Activated naive CD8-positive, alpha-beta T cell treated with anti-CD3 and anti-CD28 coated beads for 36 hours (primary cell): ENCODE measurements at regions not wholly inside any gene's neighbourhood (a gene's known extent, or its start where the extent isn't known, plus 50 kb on each side); places are given as distances from the start of the nearest gene placed in this dataset.

Source experiments
- DNase-seq: peaks from one replicate; pipeline ENCODE4 v3.0.0; 2021
- H3K27ac Mint-ChIP-seq: one replicate; pipeline ENCODE4 v1.8.0; 2022; ENCODE audit warnings: mild to moderate bottlenecking, moderate library complexity, mixed read lengths
- H3K27me3 Mint-ChIP-seq: one replicate; pipeline ENCODE4 v1.8.0; 2022; ENCODE audit warnings: mild to moderate bottlenecking, mixed read lengths
- H3K36me3 Mint-ChIP-seq: one replicate; pipeline ENCODE4 v1.8.0; 2021; ENCODE audit warnings: mild to moderate bottlenecking, mixed read lengths
- H3K4me1 Mint-ChIP-seq: one replicate; pipeline ENCODE4 v1.8.0; 2021; ENCODE audit warnings: mixed read lengths
- H3K4me3 Mint-ChIP-seq: one replicate; pipeline ENCODE4 v1.8.0; 2022; ENCODE audit warnings: mild to moderate bottlenecking, moderate library complexity, mixed read lengths
- H3K9me3 Mint-ChIP-seq: one replicate; pipeline ENCODE4 v1.8.0; 2022; ENCODE audit warnings: mixed read lengths

DNA sequence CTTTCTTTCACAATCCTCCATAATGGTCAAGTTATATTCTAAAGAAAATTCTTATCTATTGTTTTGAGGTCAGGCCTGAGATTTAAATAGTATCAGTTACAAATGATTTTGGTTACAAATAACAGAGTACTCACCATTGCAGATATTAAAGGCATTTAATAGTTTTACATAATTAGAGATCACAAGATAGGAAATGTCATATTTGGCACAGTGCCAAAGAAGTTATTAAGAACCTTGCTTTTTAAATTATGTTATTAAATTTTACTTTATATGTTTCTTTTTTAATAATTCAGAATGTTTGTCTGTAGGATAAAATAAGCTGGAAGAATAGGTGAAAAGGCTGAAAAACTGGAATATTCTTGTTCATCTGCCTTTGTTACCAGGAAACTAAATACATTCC, 1174.7 kb downstream of the PCDH18 start:
- no peaks in the 10 kb centered on the region for H3K4me1 Mint-ChIP-seq
- no peak for DNase-seq

DNA sequence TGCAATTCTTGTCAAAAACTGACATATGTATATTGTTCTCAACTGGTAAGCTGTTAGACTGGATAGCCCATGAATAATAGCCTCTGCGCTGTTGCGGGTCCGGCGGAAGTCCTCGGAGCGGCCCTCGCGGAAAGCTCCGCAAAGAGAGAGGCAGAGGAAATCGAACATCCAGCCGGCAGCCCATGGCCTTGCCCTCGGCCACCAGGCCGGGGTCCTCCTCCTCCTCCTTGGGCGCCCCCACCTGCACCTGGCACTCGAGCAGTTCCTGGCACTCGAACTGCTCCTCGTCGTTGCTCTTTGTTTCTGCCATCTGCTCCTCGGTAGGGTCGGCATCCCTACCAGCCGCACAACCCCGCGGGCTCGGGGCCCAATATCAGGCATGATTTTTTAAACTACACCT, 1176.3 kb downstream of the PCDH18 start:
- H3K4me1 Mint-ChIP-seq: no peaks in the 10 kb centered on the region
- H3K4me3 Mint-ChIP-seq: no peak overlapping the region
- H3K27ac Mint-ChIP-seq: no peak overlapping the region
- DNase-seq: no peak
- H3K36me3 Mint-ChIP-seq: no peaks in the 10 kb centered on the region
- no peaks in the 10 kb centered on the region for H3K27me3 Mint-ChIP-seq
- peaks cover 3% of the 10 kb centered on the region for H3K9me3 Mint-ChIP-seq

More for the DNA sequence above, 1174.7 kb downstream of the PCDH18 start:
- no peaks in the 10 kb centered on the region for H3K27me3 Mint-ChIP-seq
- H3K36me3 Mint-ChIP-seq: no peaks in the 10 kb centered on the region
- H3K4me3 Mint-ChIP-seq: no peak overlapping the region
- H3K9me3 Mint-ChIP-seq: peaks cover 3% of the 10 kb centered on the region
- no peak overlapping the region for H3K27ac Mint-ChIP-seq

DNA sequence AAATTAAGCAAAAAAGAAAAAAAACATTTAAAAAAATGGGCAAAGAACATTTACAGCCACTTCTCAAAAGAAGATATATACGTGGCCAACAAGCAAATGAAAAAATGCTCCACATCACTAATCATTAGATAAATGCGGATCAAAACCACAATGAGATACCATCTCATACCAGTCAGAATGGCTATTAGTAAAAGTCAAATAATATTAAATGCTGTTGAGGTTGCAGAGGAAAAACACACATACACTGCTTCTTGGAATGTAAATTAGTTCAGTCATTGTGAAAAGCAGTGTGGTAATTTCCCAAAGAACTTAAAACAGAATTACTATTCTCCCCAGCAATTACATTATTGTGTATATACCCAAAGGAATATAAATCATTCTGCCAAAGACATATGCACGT, 1189.0 kb downstream of the PCDH18 start:
- Mint-ChIP-seq H3K36me3 (no peaks in the 10 kb centered on the region), H3K4me3 (no peak overlapping the region), H3K4me1 (no peaks in the 10 kb centered on the region), H3K27me3 (no peaks in the 10 kb centered on the region), H3K9me3 (peaks cover 19% of the 10 kb centered on the region), H3K27ac (no peak overlapping the region)
- DNase-seq: no peak

DNA sequence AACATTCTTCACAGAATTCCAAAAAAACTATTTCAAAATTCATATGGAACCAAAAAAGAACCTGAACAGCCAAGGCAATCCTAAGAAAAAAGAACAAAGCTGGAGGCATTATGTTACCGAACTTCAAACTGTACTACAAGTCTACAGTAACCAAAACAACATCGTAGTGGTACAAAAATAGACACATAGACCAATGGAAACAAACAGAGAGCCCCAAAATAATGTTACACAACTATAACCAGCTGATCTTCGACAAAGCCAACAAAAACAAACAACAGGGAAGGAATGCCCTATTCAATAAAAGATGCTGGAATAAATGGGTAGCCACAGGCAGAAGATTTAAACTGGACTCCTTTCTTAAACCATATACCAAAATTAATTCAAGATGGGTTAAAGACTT, 1189.6 kb downstream of the PCDH18 start:
- H3K9me3 Mint-ChIP-seq: peaks cover 19% of the 10 kb centered on the region
- H3K27me3 Mint-ChIP-seq: no peaks in the 10 kb centered on the region
- no peak overlapping the region for H3K27ac Mint-ChIP-seq
- no peak for DNase-seq
- no peak overlapping the region for H3K4me3 Mint-ChIP-seq
- H3K36me3 Mint-ChIP-seq: no peaks in the 10 kb centered on the region
- H3K4me1 Mint-ChIP-seq: no peaks in the 10 kb centered on the region

DNA sequence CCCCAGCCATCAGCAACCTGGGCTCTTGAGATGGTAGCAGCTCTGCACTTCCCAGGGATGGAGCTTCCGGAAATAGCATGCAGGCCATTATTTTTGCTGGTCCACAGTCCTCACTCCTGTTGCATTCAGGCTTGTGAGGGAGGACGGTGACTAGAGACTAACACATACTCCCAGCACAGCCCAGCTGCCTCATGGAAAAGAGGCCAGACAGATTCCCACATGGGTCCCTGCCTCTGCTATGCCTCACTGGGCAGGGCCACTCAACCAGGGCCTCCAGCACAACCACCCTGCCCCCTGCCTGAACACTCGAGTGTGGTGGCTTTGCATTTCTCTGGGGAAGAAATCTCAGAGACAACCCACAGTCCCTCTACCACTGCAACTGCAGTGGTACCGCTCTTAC, 1195.1 kb downstream of the PCDH18 start:
- no peak overlapping the region for H3K27ac Mint-ChIP-seq
- no peaks in the 10 kb centered on the region for H3K27me3 Mint-ChIP-seq
- no peak overlapping the region for H3K4me3 Mint-ChIP-seq
- DNase-seq: no peak
- no peaks in the 10 kb centered on the region for H3K4me1 Mint-ChIP-seq
- no peaks in the 10 kb centered on the region for H3K36me3 Mint-ChIP-seq
- H3K9me3 Mint-ChIP-seq: peaks cover 6% of the 10 kb centered on the region

DNA sequence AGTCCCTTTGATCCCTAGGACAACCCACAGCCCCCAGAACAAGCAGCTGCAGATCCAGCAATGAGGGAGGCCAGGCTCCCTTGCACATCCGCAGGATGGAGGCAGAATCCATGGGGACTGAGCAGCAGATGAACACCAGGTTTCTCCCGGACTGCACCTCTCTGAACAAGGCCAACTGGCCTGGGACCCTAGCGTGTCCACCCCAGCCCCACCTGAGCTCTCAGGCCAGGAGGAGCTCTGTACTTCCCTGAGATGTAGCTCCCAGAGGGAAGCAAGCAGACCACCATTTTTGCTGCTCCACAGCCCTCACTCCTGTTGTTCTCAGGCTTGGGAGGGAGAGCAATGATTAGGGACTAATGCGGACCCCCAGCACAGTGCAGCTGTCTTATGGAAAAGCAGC, 1195.8 kb downstream of the PCDH18 start:
- DNase-seq: no peak
- H3K27ac Mint-ChIP-seq: no peak overlapping the region
- no peaks in the 10 kb centered on the region for H3K4me1 Mint-ChIP-seq
- H3K27me3 Mint-ChIP-seq: no peaks in the 10 kb centered on the region
- peaks cover 6% of the 10 kb centered on the region for H3K9me3 Mint-ChIP-seq
- H3K4me3 Mint-ChIP-seq: no peak overlapping the region
- no peaks in the 10 kb centered on the region for H3K36me3 Mint-ChIP-seq

DNA sequence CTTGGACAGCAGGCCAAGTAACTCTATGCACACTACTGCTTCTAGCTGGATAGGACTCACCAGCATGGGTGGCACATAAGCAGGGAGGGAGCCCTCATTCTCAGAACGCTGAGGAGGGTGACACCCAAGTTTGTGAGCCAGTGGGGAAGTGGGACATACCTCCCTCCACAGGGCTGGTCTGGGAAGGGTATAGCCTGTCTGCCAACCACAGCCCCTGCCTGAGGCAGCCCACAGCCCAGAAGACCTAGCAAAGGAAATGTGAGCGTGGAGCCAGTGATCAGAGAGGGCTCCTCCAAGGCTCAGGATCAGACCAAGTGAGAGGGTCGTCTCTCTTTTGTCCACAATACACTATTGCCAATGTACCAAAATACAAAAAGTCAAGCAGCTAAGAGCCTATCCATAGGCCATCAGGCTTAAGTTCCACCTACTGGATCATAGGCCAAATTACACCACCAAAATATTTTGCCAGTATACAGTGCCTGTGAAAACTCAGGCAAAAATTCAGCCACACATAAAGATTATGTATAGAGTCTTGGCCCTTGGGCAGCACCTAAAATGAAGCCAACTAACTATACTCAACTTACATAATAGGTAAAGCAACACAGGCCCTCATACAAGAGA, 1203.1 kb downstream of the PCDH18 start:
- no peak for DNase-seq
- no peaks in the 10 kb centered on the region for H3K36me3 Mint-ChIP-seq

DNA sequence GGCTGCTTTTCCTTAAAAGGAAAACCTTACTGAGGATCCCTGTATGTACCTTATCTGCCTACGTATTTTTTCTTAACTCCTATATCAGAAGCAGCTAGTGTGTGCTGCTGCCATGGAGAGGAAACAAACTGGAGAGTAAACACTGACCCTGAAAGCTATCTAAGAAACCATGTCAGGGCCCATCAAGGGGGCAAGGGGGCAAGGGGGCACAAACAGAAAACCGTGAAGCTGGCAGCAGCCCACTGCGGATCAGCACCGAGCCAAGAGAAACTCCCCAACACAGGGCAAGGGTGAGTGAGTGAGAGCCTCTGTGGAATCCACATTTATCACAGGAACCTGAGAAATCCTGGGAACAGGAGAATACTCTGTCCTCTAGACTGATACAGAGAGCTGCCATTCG, 1204.2 kb downstream of the PCDH18 start:
- H3K27me3 Mint-ChIP-seq: no peaks in the 10 kb centered on the region

More for the DNA sequence above, 1203.1 kb downstream of the PCDH18 start:
- no peaks in the 10 kb centered on the region for H3K4me1 Mint-ChIP-seq
- H3K27me3 Mint-ChIP-seq: no peaks in the 10 kb centered on the region
- H3K9me3 Mint-ChIP-seq: peaks cover 1% of the 10 kb centered on the region
- H3K27ac Mint-ChIP-seq: no peak overlapping the region
- H3K4me3 Mint-ChIP-seq: no peak overlapping the region

DNA sequence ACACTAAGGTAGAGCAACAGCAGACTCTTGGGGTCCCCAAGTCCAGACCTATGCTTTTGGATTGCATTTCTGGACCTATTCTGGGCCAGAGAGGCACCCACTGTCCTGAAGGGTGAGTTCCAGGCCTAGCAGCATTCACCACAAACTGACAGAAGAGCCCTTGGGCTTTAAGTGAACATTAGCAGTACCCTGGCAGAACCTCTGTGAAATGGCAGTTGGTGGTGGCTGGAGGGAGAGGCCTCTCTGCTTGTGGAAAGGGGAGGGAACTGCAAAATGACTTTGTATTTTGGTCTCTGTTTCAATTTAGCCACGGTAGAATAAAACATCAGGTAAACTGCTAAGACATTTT, 1211.9 kb downstream of the PCDH18 start:
- Mint-ChIP-seq H3K4me1 (no peaks in the 10 kb centered on the region), H3K4me3 (no peak overlapping the region), H3K9me3 (no peaks in the 10 kb centered on the region), H3K36me3 (no peaks in the 10 kb centered on the region), H3K27ac (no peak overlapping the region), H3K27me3 (no peaks in the 10 kb centered on the region)
- DNase-seq: no peak

More for the DNA sequence above, 1204.2 kb downstream of the PCDH18 start:
- H3K36me3 Mint-ChIP-seq: no peaks in the 10 kb centered on the region
- H3K4me1 Mint-ChIP-seq: no peaks in the 10 kb centered on the region
- peaks cover 1% of the 10 kb centered on the region for H3K9me3 Mint-ChIP-seq
- H3K4me3 Mint-ChIP-seq: no peak overlapping the region
- DNase-seq: no peak
- H3K27ac Mint-ChIP-seq: no peak overlapping the region

DNA sequence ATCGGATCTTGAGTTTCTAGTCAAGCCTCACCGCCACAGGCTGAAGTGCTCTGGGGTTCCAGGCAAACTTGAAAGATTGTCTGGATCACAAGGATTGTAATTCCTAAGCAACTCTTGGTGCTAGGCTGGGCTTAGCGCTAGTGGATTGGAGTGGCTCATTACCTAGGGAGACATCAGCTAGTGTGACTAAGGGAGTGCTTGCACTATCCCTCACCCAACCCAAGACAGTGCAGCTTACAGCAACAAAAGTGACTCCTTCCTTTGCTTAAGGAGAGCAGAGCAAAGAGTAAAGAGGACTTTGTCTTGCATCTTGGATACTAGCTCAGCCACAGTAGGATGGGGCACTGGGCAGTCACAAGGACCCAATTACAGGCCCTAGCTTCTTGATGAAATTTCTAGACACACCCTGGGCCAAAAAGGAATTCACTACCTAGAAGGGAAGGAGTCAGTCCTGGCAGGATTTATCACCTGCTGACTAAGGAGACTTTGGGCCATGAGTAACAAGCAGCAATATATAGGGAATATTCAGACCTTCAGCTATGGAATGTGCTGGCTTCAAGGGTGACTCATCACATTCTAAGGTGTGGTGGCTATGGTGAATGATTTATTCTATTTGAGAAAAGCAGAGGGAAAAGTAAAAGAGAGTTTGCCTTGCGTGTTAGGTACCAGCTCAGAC, 1212.4 kb downstream of the PCDH18 start:
- Mint-ChIP-seq H3K9me3 (no peaks in the 10 kb centered on the region), H3K4me3 (no peak overlapping the region), H3K4me1 (no peaks in the 10 kb centered on the region), H3K27ac (no peak overlapping the region), H3K36me3 (no peaks in the 10 kb centered on the region), H3K27me3 (no peaks in the 10 kb centered on the region)
- DNase-seq: no peak

DNA sequence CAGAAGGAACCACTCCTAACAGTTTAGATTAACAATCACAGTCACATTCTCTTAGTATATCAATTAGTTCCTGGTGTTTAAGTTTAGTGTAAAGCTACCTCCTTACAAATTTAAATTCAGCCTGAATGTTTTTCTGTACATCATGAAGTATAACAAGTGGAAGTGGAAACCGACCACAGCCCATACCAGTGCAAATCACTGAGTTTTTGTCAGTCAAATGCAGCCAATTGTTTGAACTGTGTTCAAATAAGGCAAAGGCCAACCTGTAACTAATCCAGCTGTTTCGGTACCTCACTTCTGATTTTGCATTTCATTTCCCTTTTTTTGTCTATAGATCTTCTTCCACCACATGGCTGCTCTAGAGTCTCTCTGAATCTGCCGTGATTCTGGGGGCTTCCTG, 1215.3 kb downstream of the PCDH18 start:
- H3K27ac Mint-ChIP-seq: no peak overlapping the region
- H3K36me3 Mint-ChIP-seq: no peaks in the 10 kb centered on the region
- H3K4me1 Mint-ChIP-seq: no peaks in the 10 kb centered on the region
- DNase-seq: no peak
- no peak overlapping the region for H3K4me3 Mint-ChIP-seq
- no peaks in the 10 kb centered on the region for H3K27me3 Mint-ChIP-seq
- H3K9me3 Mint-ChIP-seq: no peaks in the 10 kb centered on the region

DNA sequence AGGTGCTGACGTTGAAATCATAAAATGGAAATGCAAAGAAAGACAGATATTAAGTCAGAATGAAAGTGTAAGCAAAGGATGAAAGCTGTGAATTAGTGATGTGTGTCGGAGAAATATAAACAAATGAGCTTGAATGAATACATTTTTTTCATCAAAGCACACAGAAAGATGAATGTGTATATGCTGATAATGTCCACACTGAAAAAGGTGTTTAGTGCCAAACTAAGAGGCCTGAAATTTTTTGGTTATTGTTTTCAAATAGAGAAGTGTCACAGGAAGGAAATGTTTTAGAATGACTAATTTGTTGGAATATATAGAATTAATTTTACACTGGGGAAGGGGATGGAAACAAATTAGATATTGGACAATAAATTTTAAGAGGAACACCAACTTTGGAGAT, 1217.6 kb downstream of the PCDH18 start:
- Mint-ChIP-seq H3K27me3 (no peaks in the 10 kb centered on the region), H3K9me3 (peaks cover 1% of the 10 kb centered on the region), H3K4me3 (no peak overlapping the region), H3K27ac (no peak overlapping the region), H3K36me3 (no peaks in the 10 kb centered on the region), H3K4me1 (no peaks in the 10 kb centered on the region)
- no peak for DNase-seq

DNA sequence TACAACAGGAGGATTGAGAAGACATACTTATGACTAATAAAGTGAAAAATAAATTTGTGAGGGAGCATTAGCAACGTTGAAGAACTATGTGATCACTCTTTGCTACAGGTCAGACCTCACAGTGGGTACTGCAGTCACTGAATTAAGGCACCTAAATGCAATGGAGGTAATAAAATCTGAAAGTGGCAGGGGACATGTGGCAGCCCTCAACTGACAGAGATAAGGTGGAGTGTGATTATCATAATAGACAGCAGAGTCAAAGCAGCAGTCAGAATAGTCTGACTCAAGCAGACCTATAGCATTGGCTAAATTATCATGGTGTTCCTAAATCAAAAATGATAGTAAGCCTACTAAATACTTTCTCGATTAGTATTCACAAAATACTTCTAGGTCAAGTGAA, 1220.5 kb downstream of the PCDH18 start:
- Mint-ChIP-seq H3K36me3 (no peaks in the 10 kb centered on the region), H3K27me3 (no peaks in the 10 kb centered on the region), H3K27ac (no peak overlapping the region), H3K4me3 (no peak overlapping the region), H3K4me1 (no peaks in the 10 kb centered on the region), H3K9me3 (peaks cover 1% of the 10 kb centered on the region)
- no peak for DNase-seq

DNA sequence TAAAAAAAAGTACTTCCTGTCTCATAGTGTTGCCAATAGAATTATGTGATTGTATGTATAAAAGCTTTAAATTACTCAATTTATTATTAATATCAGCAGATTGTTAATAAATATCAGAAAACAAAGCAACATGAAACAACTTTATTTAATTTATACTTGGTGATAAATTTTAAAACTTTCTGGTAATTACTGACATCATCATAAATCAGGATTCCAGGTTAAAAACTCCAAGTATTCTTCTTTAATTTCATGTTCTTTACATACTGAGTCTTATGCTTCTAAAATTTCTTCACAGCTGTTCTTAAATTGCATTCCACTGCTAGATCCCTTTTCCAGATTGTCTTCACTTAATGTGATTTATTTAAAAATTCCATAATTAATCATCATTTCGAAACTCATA, 1224.5 kb downstream of the PCDH18 start:
- no peak for DNase-seq
- Mint-ChIP-seq H3K4me1 (no peaks in the 10 kb centered on the region), H3K4me3 (no peak overlapping the region), H3K9me3 (peaks cover 1% of the 10 kb centered on the region), H3K36me3 (no peaks in the 10 kb centered on the region), H3K27ac (no peak overlapping the region), H3K27me3 (no peaks in the 10 kb centered on the region)

DNA sequence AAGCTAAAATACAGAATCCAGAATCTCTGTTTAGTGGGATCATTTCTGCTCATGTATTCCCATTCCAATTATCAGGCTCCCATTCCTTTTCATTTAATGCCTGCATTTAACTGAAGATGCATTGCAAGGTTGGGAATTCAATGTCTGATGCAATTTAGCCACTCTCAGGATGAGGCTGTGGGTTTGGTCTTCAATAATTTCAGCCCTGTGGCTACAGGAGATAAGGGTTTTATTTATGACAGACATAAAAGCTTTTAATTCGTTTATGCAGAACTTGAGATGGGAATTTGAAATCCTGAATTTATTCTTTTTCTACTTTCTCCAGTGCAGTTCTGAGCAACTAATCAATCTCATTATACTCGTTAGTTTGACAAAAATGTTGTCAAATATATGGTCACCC, 1225.9 kb downstream of the PCDH18 start:
- Mint-ChIP-seq H3K9me3 (peaks cover 1% of the 10 kb centered on the region), H3K4me1 (no peaks in the 10 kb centered on the region), H3K36me3 (no peaks in the 10 kb centered on the region), H3K27ac (no peak overlapping the region), H3K27me3 (no peaks in the 10 kb centered on the region), H3K4me3 (no peak overlapping the region)
- no peak for DNase-seq

DNA sequence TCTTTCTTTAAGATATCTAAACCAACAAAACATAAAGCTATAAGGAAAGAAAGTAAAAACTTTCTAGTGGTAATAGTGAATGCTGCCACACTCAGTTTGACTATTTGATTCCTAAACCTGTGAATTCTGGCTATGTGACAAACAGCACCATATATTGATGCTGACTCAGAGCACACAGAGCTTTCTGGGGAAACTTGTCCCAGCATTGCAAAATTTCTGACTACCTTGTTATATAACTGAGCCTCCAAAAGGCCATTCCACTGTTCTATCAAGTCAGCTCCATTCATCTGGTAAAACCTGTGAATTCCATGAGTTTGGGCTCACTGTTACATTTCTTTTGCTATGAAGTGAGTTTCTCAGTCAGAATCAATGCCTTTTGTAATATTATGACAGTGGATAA, 1229.7 kb downstream of the PCDH18 start:
- no peaks in the 10 kb centered on the region for H3K36me3 Mint-ChIP-seq
- H3K9me3 Mint-ChIP-seq: no peaks in the 10 kb centered on the region
- H3K27me3 Mint-ChIP-seq: no peaks in the 10 kb centered on the region
- H3K4me1 Mint-ChIP-seq: no peaks in the 10 kb centered on the region
- no peak for DNase-seq
- H3K4me3 Mint-ChIP-seq: no peak overlapping the region
- no peak overlapping the region for H3K27ac Mint-ChIP-seq
